ENCODE measurements at regions not wholly inside any gene's neighbourhood (a gene's known extent, or its start where the extent isn't known, plus 50 kb on each side); places are given as distances from the start of the nearest gene placed in this dataset.
"Not testable (repeated sequence)": the region's sequence is repeated elsewhere in the genome, so short reads cannot be mapped to it uniquely, and the experiment has no call there.

DNA sequence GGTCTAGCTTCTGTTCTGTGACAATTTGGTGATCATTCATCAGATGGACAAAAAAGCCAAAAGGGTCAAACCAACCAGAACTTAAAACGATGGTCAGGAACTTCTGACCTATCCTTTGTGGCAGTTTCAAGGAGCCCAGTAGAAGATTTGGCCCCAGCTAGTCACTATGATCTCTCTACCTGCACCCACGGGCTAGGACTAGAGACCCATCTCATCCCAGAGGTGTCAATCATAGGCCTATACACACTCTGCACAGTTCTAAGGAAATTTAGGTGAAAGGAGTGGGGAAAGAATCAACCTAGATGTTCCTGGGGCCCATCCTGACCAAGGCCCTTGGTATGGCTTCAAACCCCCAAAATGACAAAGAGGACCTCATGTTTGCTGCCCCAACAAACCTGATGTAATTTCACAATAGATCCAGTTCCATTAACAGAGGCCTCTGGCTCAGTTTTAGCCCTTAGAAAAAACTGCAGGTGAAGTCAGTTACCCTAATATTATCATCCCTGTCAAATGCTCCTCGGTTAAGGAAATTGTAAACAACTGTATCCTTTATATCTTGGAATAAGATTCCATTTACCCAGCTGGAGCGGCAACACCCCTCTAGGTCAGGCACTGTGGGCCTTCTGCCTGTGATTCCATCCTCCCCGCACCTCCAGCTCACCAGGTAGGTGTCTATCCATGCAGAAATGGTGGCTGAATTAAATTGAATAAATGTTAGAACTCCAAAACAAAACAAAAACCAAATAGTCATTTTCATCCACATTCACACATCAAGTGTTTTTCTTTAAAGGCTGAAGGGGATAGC, 138.7 kb downstream of the ENC1 start:
- Mint-ChIP-seq H3K27me3 (peaks cover 9% of the 10 kb centered on the region), H3K9me3 (ENCODE audit: low read depth) (no peaks in the 10 kb centered on the region), H3K4me1 (no peaks in the 10 kb centered on the region), H3K4me3 (no peak overlapping the region), H3K27ac (no peak overlapping the region), H3K36me3 (no peaks in the 10 kb centered on the region)
- ATAC-seq (no peak), DNase-seq (no peak)
- CTCF ChIA-PET: no interaction called here

DNA sequence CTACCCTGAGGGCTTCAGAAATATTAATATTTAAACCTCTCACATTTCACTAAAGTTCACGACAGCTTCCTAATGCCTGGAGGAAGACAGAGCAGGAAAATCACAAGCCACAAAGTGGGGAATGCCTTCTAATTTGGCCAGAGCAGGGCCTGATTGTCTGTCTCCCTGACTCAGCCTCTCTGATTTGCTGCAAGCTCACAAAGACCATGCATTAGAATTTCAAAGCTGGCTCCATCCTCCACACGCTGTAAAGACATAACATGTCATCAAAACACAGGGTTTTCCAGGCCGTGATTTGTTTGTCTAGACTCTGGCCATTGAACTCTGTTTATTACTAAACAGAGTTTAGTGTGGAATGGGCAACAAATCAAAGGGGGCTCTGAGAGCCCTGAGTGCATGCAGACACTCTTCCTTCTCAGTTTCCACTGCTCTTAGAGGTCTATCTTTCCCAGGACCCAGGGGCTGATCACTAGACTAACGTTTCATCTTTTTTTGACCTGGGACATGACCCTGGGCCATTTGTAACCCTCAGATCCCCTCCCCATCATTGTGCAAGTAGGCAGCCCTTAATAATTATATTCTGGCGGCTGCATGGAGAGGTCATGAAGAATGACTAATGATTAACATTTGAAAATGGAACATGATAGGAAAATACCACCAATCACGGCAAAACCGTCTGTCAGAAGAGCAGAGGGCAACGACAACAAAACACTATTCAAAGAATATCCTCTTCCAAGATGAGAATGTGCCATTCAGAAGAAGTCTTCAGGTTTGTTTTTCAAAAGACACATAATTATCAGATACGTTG, 140.2 kb downstream of the ENC1 start:
- Mint-ChIP-seq H3K9me3 (ENCODE audit: low read depth) (no peaks in the 10 kb centered on the region), H3K4me3 (no peak overlapping the region), H3K27ac (no peak overlapping the region), H3K27me3 (peaks cover 11% of the 10 kb centered on the region), H3K4me1 (no peaks in the 10 kb centered on the region), H3K36me3 (no peaks in the 10 kb centered on the region)
- CTCF ChIA-PET: no interaction called here
- ATAC-seq: no peak
- DNase-seq: no peak

DNA sequence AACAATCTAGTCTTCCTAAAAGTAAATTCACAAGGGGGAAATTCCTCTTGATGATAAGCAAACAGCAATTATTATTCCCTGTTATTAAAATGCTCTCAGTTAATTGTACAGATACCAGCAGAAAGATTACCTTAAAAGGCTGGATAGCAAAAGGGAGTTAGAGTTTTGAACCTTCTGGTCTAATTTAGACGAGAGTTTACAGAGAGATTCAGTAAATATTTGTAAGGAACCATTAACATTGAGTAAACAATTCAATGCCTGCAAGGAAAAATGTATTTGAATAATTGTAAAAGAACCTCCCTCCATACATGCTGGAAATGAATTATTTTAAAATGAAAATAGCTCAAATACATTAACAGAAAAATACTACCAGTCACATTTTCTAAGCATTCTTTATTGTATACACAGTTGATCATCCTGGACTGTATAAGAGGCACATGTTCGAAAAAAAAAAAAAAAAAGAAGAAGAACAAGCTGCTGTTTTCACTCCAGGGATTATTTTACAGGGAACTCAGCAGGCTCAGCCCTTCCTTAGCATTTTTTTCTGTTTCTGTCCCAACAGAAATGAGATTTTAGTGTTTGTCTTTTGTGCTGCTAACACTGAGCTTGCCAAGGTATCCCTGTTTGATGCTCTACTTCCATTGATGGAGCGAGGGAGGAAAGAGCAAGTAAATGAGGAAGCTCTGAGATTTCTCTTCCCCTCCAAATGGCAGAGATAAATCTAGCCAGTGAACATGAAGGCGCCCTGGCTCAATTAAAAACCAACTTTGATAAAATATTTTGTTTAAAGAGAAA, 141.1 kb downstream of the ENC1 start:
- Mint-ChIP-seq H3K4me1 (no peaks in the 10 kb centered on the region), H3K9me3 (ENCODE audit: low read depth) (no peaks in the 10 kb centered on the region), H3K27ac (no peak overlapping the region), H3K27me3 (peaks cover 13% of the 10 kb centered on the region), H3K4me3 (no peak overlapping the region), H3K36me3 (no peaks in the 10 kb centered on the region)
- CTCF ChIA-PET: no interaction called here
- ATAC-seq (no peak), DNase-seq (no peak)

DNA sequence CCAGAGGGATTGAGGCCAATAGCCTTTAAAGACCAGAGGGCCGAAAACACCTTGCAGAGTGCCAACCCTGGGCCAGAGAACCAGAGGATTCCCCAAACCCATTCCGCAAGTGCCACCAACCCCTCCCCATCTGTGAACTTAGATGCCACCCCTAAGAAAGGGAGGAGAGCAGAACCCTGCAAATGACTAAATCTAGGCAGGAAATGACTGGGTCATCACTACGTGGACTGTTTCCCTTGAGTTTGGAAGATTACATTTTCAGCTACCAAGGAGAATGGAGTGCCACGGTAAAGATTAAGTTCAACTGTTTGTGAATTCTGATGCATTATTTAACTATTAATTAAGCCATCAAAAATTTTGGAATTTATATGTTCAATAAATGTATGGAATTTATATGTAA, 142.8 kb downstream of the ENC1 start:
- no peak overlapping the region for H3K27ac Mint-ChIP-seq
- H3K9me3 Mint-ChIP-seq (ENCODE audit: low read depth): no peaks in the 10 kb centered on the region
- CTCF ChIA-PET: no interaction called here
- H3K4me1 Mint-ChIP-seq: no peaks in the 10 kb centered on the region
- no peak overlapping the region for H3K4me3 Mint-ChIP-seq
- H3K36me3 Mint-ChIP-seq: no peaks in the 10 kb centered on the region
- H3K27me3 Mint-ChIP-seq: peaks cover 22% of the 10 kb centered on the region
- ATAC-seq: no peak
- no peak for DNase-seq

DNA sequence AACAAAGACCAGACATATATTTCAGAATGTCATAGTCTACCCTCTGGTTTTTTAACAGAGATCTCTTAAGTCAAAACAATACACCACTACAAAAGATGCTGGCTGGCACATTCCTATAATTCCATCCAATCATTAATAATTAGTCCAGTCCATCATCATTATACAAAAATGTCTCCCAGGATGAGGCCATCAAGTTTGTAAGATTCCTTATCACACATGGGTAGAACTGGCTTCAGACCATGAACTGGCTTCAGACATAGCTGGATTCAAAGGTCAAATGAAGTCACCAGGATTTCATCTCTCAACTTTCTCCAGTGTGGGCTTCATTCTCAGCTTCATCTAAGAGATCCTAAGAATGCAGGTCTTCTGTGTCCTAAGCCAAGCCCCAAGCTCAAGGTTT, 147.1 kb downstream of the ENC1 start:
- no peaks in the 10 kb centered on the region for H3K9me3 Mint-ChIP-seq (ENCODE audit: low read depth)
- CTCF ChIA-PET: no interaction called here
- H3K27me3 Mint-ChIP-seq: peaks cover 22% of the 10 kb centered on the region
- no peaks in the 10 kb centered on the region for H3K36me3 Mint-ChIP-seq
- no peak overlapping the region for H3K27ac Mint-ChIP-seq
- H3K4me3 Mint-ChIP-seq: no peak overlapping the region
- H3K4me1 Mint-ChIP-seq: peaks cover 3% of the 10 kb centered on the region
- DNase-seq: no peak
- no peak for ATAC-seq

DNA sequence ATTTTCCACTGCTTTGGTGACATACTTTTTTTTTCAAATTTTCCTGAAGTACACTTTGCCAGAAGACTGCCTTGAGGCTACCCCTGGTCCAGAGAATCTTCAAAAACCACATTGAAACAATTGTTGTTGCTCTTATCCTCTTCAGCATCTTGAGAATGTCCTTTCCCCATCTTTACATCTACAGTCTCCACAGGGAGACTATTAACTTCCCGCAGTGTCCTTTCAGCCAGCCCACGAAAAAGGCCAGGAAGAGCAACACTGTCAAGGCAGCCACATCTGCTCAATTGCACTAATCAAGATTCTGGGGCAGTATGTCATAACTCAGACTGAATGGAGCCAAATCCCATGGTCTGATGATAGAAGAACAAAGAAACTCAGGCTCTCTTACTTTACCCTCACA, 148.3 kb downstream of the ENC1 start:
- ATAC-seq (no peak), DNase-seq (no peak)
- Mint-ChIP-seq H3K9me3 (ENCODE audit: low read depth) (no peaks in the 10 kb centered on the region), H3K27ac (no peak overlapping the region), H3K27me3 (peaks cover 22% of the 10 kb centered on the region), H3K36me3 (no peaks in the 10 kb centered on the region), H3K4me3 (no peak overlapping the region), H3K4me1 (peaks cover 3% of the 10 kb centered on the region)
- CTCF ChIA-PET: no interaction called here

DNA sequence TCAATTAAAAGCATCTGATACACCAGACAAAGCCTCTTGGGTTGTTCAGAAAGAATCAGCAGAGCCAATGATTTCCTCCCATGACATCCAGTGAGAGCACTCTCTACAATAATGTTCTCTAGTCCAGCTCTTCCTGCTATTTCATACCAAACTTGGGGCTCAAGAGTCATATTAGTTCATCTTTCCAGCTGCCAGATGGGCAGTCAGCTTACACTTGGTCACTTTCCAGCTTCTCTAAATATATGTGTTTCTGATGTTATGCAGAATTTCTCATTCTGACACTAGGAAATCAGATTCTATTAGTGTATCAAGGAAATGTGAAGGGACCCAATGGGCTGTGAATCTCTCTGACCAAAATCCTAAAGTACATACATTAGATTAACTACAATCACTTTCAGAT, 148.9 kb downstream of the ENC1 start:
- DNase-seq (no peak), ATAC-seq (no peak)
- Mint-ChIP-seq H3K36me3 (no peaks in the 10 kb centered on the region), H3K4me3 (no peak overlapping the region), H3K27me3 (peaks cover 24% of the 10 kb centered on the region), H3K9me3 (ENCODE audit: low read depth) (no peaks in the 10 kb centered on the region), H3K27ac (no peak overlapping the region), H3K4me1 (peaks cover 3% of the 10 kb centered on the region)
- CTCF ChIA-PET: no interaction called here

DNA sequence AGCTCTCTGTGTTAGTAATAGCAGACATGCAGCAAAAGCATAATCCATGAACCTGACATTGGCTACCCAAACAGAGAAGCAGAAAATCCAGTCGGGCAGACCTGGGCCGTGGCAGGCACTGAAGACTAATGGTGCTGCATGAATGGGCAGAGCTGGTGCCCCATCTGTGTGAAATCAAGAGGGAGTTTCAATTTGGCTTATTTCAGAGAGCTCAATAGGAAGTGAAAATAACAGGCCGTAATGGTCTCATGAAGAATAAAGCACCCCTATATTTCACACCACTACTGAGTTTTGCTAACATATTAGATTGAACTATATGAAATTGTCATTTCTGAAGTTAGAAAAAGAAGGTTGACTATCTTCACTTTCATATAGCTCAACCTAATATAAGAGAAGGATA, 149.7 kb downstream of the ENC1 start:
- Mint-ChIP-seq H3K9me3 (ENCODE audit: low read depth) (no peaks in the 10 kb centered on the region), H3K4me1 (peaks cover 3% of the 10 kb centered on the region), H3K27me3 (peaks cover 24% of the 10 kb centered on the region), H3K4me3 (no peak overlapping the region), H3K36me3 (no peaks in the 10 kb centered on the region), H3K27ac (no peak overlapping the region)
- CTCF ChIA-PET: interaction anchor here (0.7 kb wide), 1 partner anchor 405 kb away, joined by 3 read pairs; no protein-coding TSS in a partner anchor
- no peak for ATAC-seq
- DNase-seq: no peak

DNA sequence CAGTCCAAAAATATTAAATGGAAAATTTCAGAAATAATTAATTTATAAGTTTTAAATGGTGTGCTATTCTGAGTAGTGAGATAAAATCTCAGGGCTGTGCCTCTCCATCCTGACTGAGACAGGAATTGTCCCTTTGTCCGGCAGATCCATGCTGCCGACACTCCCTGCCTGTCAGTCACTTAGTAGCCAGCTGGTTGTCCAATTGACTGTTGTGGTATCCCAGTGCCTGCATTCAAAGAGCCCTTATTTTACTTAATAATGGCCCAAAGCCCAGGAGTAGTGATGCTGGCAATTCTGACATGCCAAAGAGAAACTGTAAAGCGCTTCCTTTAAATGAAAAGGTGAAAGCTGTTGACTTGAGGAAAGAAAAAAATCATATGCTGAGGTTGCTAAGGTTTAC, 157.5 kb downstream of the ENC1 start:
- CTCF ChIA-PET: no interaction called here
- H3K36me3 Mint-ChIP-seq: no peaks in the 10 kb centered on the region
- H3K27me3 Mint-ChIP-seq: peaks cover 8% of the 10 kb centered on the region
- no peaks in the 10 kb centered on the region for H3K9me3 Mint-ChIP-seq (ENCODE audit: low read depth)
- no peak for ATAC-seq
- H3K4me1 Mint-ChIP-seq: no peaks in the 10 kb centered on the region
- no peak overlapping the region for H3K4me3 Mint-ChIP-seq
- DNase-seq: no peak
- no peak overlapping the region for H3K27ac Mint-ChIP-seq

DNA sequence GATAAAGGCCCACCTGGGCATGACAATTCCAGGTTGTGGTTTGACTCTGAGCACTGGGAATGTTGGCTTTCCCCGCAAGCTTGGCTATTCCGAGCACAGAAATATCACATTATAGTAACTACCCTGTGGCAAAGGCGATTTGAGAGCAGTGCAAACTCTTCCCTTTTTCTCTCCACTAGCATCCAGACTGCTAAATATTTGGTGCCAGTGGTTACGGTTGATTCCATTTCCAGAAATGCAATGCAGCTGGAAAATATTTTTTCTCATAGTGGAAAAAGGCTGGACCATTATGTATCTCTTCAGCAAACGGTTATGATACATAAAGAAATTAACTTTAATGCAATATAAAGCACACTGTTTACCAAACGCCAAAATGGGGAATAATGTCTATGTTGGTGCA, 158.0 kb downstream of the ENC1 start:
- Mint-ChIP-seq H3K36me3 (no peaks in the 10 kb centered on the region), H3K27me3 (peaks cover 9% of the 10 kb centered on the region), H3K27ac (no peak overlapping the region), H3K4me3 (no peak overlapping the region), H3K4me1 (no peaks in the 10 kb centered on the region), H3K9me3 (ENCODE audit: low read depth) (no peaks in the 10 kb centered on the region)
- CTCF ChIA-PET: no interaction called here
- no peak for DNase-seq
- no peak for ATAC-seq

DNA sequence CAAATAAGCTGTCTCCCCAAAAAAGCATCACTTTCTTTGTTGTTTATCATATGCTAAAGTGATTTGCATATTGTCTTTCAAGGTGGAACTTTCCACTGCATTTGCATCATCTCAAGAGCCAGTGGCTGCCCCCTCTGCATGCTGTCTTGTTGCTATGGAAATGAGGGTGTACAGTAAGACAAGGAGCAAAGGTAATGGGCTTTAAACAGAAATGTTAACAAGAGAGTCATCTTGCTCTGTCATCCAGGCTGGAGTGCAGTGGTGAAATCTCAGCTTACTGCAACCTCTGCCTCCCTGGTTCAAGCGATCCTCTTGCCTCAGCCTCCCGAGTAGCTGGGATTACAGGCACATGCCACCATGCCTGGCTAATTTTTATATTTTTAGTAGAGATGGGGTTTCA, 159.2 kb downstream of the ENC1 start:
- CTCF ChIA-PET; H3K4me3 Mint-ChIP-seq; H3K27ac Mint-ChIP-seq; ATAC-seq; H3K9me3 Mint-ChIP-seq (ENCODE audit: low read depth); H3K36me3 Mint-ChIP-seq; H3K4me1 Mint-ChIP-seq; DNase-seq: not testable (repeated sequence)
- H3K27me3 Mint-ChIP-seq: peaks cover 14% of the 10 kb centered on the region

DNA sequence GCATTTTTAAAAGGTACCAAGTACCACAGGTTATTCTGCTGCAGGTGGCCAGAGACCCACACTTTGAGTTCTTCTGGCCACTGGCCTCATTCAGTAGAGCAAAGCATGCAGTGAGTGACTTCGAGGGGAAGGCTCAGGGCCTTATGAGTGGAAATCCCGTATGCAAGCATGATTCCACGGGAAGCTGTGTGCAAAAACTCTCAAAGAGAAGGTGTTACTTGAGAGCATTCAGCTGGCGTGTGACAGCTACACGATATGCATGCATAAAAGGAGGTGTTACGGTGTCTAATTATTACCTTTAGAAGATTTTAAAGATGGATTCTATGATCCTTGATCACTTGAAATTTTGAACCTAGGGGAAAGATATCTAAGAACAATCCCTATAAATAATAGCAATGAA, 160.3 kb downstream of the ENC1 start:
- H3K9me3 Mint-ChIP-seq (ENCODE audit: low read depth): no peaks in the 10 kb centered on the region
- no peaks in the 10 kb centered on the region for H3K36me3 Mint-ChIP-seq
- peaks cover 17% of the 10 kb centered on the region for H3K27me3 Mint-ChIP-seq
- CTCF ChIA-PET: no interaction called here
- no peak overlapping the region for H3K4me3 Mint-ChIP-seq
- H3K4me1 Mint-ChIP-seq: peaks cover 3% of the 10 kb centered on the region
- ATAC-seq: no peak
- no peak for DNase-seq
- no peak overlapping the region for H3K27ac Mint-ChIP-seq

DNA sequence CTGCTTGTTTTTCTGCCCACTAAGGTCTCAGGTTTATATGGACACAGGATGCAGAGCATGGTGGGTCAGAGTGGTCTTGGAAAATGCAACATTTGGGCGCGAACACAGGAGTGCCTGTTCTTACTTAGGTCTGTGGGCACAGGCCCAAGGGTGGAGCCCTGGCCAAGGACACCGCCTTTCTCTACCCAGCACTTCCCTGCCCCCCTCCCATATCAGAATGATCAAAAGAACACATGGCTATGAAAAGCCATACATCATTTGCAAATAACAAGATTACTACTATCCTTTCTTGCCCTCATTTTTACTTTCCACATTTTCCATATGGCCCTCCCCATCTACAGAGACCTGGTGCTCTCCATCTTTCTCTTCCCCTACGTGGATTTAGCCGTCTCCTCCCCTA, 162.2 kb downstream of the ENC1 start:
- Mint-ChIP-seq H3K27ac (no peak overlapping the region), H3K36me3 (no peaks in the 10 kb centered on the region), H3K4me3 (no peak overlapping the region), H3K27me3 (peaks cover 17% of the 10 kb centered on the region), H3K9me3 (ENCODE audit: low read depth) (no peaks in the 10 kb centered on the region), H3K4me1 (peaks cover 3% of the 10 kb centered on the region)
- no peak for DNase-seq
- no peak for ATAC-seq
- CTCF ChIA-PET: no interaction called here

DNA sequence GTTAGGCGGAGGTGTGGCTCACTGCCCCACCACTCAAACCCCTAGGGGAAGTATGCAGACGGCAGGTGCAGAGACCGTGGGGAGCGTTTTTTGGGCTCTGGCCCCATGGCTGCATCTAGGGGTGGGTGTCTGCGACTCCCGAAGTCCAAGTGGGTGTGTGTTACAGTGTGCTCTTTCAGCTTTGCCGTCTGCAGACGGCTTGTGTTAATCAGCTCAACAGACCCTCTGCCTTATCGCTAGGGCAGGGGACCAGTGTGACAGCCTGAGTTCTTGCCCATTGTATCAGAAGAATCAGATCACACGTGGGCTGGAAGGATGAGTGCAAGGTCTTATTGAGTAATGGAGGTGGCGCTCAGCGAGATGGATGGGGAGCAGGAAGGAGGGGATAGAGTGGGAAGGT, 162.8 kb downstream of the ENC1 start:
- no peak overlapping the region for H3K27ac Mint-ChIP-seq
- ATAC-seq (no peak), DNase-seq (no peak)
- H3K36me3 Mint-ChIP-seq: no peaks in the 10 kb centered on the region
- no peak overlapping the region for H3K4me3 Mint-ChIP-seq
- peaks cover 17% of the 10 kb centered on the region for H3K27me3 Mint-ChIP-seq
- peaks cover 3% of the 10 kb centered on the region for H3K4me1 Mint-ChIP-seq
- CTCF ChIA-PET: no interaction called here
- H3K9me3 Mint-ChIP-seq (ENCODE audit: low read depth): no peaks in the 10 kb centered on the region

Measured in activated CD8-positive, alpha-beta memory T cell treated with anti-CD3 and anti-CD28 coated beads, Interleukin-2, amount 10 ng/mL, durations not matched to agents 7 days and 5 days (primary cell).